ENCODE measurements at regions not wholly inside any gene's neighbourhood (a gene's known extent, or its start where the extent isn't known, plus 50 kb on each side); places are given as distances from the start of the nearest gene placed in this dataset.

- Histone ChIP-seq H3K18ac (ENCODE audit: extremely low read depth, low read length) (no peak overlapping the region), H2AFZ (ENCODE audit: low read length) (no peak overlapping the region), H2BK5ac (ENCODE audit: low read depth, low read length) (no peak overlapping the region), H3K56ac (replicated peaks; ENCODE audit: insufficient read length, low read depth, low read length) (no peak overlapping the region), H3K79me1 (ENCODE audit: low read depth, low read length) (no peaks in the 10 kb centered on the region), H2BK120ac (replicated peaks; ENCODE audit: low read depth, low read length) (no peak overlapping the region), H3K4ac (replicated peaks; ENCODE audit: insufficient read length, low read depth, low read length) (no peak overlapping the region), H2BK12ac (ENCODE audit: low read depth, low read length) (no peak overlapping the region), H3K27ac (ENCODE audit: low read depth, low read length) (no peak overlapping the region), H3K14ac (ENCODE audit: insufficient read length) (no peak overlapping the region), H3K23me2 (ENCODE audit: low read depth, low read length) (no peaks in the 10 kb centered on the region), H3K9ac (replicated peaks in 1 of 4; ENCODE audit: extremely low read depth in 1 of 4, low read depth in 3 of 4, low read length in 3 of 4) (no peak overlapping the region), H4K91ac (replicated peaks; ENCODE audit: insufficient read length, low read length) (no peak overlapping the region), H3K27me3 (replicated peaks in 1 of 4; ENCODE audit: control insufficient read depth in 3 of 4, extremely low read depth in 1 of 4, insufficient read depth in 3 of 4, low read length in 3 of 4) (no peaks in the 10 kb centered on the region), H4K5ac (ENCODE audit: insufficient read length, low read depth, low read length) (no peak overlapping the region), H2AK5ac (ENCODE audit: low read depth, low read length) (no peak overlapping the region), H2BK15ac (ENCODE audit: low read length) (no peak overlapping the region), H3K4me1 (replicated peaks in 1 of 4; ENCODE audit: control insufficient read depth in 3 of 4, insufficient read depth in 4 of 4, low read length in 3 of 4) (peaks cover 0 to 3% (median 1%) of the 10 kb centered on the region in 4 experiments; a peak in 3 of 7 replicates), H3K36me3 (ENCODE audit: control insufficient read depth in 2 of 4, insufficient read depth in 4 of 4, low read length in 3 of 4) (no peaks in the 10 kb centered on the region), H2BK20ac (ENCODE audit: low read length) (no peak overlapping the region), H4K8ac (ENCODE audit: extremely low read depth, insufficient read depth, low read length) (no peak overlapping the region), H3K23ac (ENCODE audit: insufficient read length) (no peak overlapping the region), H3K79me2 (ENCODE audit: control insufficient read depth in 1 of 2, insufficient read depth in 2 of 2, low read length in 2 of 2) (no peaks in the 10 kb centered on the region), H3K9me3 (ENCODE audit: insufficient read depth in 2 of 2, low read depth in 1 of 2, low read length in 1 of 2) (no peaks in the 10 kb centered on the region), H3K4me3 (ENCODE audit: extremely low read depth in 1 of 4, insufficient read depth in 2 of 4, low read depth in 3 of 4, low read length in 4 of 4) (no peak overlapping the region), H4K20me1 (replicated peaks in 1 of 2; ENCODE audit: control insufficient read depth in 1 of 2, insufficient read depth in 2 of 2, low read length in 2 of 2) (no peaks in the 10 kb centered on the region), H3K4me2 (ENCODE audit: insufficient read depth in 1 of 2, low read depth in 2 of 2, low read length in 2 of 2) (no peak overlapping the region)
- FAIRE-seq: no peak
- CTCF ChIA-PET (ENCODE audit: partially characterized antibody): interaction anchor here (0.7 kb wide), 2 partner anchors 155 to 408 kb away, joined by 3 read pairs; no protein-coding TSS in a partner anchor
- no peak for DNase-seq (ENCODE audit: low read depth in 1 of 2, low spot score in 2 of 2)
- POLR2A ChIA-PET (ENCODE audit: partially characterized antibody): no interaction called here
- WGBS, 2 experiments (ENCODE audit: extremely low coverage in 1 of 2, insufficient coverage in 1 of 2, insufficient read length in 1 of 2, insufficient replicate concordance in 2 of 2, low coverage in 1 of 2, low lambda C conversion rate in 2 of 2, missing lambda C conversion rate in 1 of 2): 89% methylated on average over 3 of the region's 3 CpGs; no CpG with 5 or more reads in 1 of the 2 experiments
- TF ChIP-seq NANOG (IDR thresholded peaks at IDR 0.05; ENCODE audit: insufficient read depth, low read depth, low read length, poor library complexity, severe bottlenecking) (no peak), CBX5 (IDR thresholded peaks at IDR 0.05; ENCODE audit: low read depth, low read length) (no peak)
These were observed 584.4 kb upstream of the TBL1XR1 start for GRCh38 chr3:177781686-177782161.
